SIG-M5 treated with dmso at 0.1 percent for 504 hours (cell line): ENCODE measurements at regions not wholly inside any gene's neighbourhood (a gene's known extent, or its start where the extent isn't known, plus 50 kb on each side); places are given as distances from the start of the nearest gene placed in this dataset.

Experiments
- DNase-seq: peaks from one replicate; lab custom pipeline; 2025; ENCODE audit not compliant: unreplicated experiment; lab: John Stamatoyannopoulos, UW

DNA sequence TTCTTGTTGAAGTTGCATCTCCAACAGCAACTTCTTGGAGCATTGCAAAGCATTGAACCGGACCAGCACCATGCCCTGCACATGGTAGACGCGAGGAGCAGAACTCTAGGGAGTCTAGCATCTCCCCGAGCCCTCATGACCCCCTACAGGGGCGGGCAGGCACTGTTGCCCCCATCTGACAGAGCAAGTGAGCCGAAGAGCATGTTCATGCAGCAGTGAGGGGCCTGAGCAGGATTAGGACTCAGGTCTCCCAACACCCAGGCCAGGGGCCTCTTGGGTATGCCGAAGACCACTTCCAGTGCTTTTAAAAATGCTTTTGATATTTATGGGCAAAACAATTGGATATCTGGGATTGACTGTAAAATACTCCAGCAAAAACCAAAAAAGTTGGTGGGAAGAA lies 163.3 kb downstream of the TFCP2L1 start:
- DNase-seq = no peak

DNA sequence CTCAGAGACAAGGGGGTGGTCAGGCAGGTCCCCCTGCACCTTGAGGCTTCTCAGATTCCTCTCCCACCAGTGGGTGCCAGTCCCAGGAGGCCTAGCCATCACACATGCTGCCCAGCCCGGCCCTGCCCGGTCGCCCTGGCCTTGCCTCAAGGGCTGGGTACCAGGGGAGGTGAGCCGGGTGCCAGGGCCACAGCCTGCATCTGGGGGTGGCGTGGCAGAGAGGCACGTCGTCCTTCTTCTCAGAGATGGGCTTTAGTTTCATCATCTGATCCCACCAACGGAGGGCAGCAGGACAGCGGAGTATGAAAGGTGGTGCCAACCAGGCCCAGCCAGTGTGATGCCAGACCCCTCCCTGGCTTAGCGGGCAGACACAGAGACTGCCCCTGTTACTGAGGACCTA lies 161.7 kb downstream of the TFCP2L1 start:
- no peak for DNase-seq

DNA sequence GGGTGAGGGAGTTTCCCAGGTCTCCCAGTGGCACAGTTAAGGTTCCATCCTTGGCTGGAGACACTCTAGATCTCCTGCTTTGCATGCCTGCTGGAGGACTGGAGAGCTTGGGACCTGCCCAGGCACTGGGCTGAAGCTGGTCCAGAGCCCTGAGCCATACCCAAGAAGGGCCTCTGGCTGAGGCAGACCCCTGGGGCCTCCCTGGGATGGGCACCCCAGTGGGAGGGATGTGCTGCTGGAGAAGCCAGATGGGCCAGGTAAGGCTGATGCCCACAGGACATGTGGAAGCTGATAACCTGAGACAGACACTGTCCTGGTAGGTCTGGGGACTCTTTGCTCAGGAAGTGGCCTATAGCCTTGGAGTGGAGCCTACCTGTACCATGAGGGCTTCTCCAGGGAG lies 160.7 kb downstream of the TFCP2L1 start:
- DNase-seq = no peak

DNA sequence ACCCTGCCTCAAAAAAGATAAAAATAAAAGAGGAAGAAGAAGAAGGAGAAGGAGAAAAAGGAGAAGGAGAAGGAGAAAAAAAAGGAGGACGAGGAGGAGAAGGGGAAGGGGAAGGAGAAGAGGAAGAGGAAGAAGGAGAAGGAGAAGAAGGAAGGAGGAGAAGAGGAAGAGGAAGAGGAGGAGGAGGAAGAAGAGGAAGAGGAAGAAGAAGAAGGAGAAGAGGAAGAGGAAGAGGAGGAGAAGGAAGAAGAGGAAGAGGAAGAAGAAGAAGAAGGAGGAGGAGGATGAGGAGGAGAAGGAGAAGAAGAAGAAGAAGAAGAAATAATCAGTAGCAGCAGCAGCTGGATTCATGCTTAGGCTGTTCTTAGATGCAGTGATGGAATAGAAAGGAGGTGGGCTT lies 159.7 kb downstream of the TFCP2L1 start:
- DNase-seq = no peak

DNA sequence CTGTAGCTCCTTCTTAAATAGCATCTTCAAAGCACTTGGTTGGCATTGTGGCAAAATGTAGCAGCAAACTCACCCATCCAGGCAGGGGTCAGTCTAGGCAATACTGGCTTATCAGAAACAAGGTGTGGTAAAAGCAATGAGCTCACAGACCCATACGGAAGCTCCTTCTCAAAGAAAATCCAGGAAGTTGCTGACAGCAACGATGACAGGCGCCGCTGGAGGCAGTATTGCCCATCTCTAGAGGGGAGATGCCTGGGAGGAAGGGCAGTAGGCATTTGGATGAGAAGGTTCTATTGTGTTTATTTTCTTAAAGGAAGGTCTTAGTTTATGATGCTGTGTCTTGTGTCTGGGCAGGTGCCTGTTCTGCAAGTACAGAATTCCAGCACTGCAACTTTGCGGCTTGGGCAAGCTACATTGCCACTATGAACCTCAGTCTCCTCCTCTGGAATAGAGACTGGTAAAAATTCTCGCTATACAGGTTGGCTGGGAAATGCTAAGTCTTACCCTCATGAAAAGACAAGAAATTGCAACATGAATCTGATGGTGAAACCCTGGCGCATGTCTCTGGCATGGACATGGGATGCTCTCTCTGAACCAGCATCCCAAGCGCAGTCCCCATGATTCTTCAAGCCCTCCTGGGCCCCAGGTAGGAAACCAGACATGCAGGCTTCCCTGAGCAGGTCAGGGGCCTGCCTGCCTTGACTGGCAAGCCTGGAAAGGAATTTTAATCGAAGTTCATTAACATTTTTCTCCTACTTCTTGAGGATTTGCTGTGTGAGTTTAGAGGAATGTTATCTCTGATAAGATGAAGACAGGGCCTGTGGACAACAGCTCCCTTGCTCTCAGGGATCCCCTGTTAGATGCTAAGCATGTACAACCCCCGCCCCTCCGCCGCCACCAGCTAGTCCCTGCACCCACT lies 156.0 kb downstream of the TFCP2L1 start:
- peak; percentile 41 for DNase-seq

DNA sequence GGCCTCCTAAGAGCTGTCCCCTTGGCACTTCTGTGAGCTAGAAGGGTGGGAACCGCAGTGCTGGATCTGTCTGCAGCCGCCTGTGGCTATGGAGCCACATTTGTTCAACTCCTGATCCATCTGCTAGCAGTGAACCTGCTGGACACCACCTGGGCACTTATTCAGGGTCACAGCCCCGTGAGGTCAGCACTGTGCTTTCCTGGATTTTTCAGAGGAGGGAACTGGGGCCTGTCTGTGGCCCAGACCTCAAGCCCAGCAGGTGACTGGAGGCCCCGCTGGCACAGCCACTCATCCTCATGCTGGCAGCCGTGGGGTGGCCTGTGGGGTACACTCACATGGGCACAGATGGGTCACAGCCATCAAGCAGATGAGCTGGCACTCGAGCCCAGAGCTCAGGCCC lies 155.3 kb downstream of the TFCP2L1 start:
- DNase-seq = no peak

DNA sequence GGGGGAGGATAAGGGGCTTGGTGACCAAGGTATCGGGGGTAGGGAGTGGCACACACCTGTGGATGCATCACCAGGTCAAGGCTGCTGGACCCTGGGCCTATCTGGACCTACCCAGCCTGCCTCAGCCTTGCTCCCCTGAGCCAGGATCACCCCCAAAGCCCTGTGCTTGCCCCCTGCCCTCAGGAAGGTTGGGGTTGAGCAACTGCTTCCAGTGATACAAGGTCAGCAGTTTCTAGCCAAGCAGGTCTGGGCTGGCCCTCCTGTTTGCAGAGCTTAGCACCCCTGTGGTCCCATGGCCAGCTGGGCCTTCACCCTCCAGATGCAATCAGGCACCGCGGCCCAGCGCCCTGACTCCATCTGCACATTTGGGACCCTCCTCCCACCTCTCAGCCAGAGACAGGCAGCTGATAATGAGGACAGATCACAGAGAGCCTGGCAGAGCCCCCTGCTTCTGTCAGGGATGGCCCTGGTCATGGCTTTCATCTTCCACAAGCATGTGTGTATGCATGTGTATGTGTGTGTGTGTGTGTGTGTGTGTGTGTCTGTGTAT lies 154.6 kb downstream of the TFCP2L1 start:
- no peak for DNase-seq

DNA sequence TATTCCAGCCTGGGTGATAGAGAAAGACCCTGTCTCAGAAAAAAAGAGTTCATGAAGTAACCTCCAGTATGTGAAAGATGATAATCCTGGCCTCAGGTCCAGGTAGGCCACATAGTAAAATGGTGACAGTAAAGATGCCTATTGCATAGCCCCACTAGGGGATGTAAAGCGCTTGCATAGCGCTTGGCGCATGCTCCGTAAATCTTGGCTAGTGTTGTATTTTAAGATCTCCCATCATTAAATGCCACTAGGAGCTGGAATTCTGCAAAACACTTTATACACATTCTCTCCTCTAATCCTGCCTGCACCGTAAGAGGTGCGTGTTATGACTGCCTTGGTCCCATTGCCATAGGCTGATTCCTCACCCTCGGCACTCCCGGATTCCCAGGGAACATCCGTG lies 153.6 kb downstream of the TFCP2L1 start:
- no peak for DNase-seq

DNA sequence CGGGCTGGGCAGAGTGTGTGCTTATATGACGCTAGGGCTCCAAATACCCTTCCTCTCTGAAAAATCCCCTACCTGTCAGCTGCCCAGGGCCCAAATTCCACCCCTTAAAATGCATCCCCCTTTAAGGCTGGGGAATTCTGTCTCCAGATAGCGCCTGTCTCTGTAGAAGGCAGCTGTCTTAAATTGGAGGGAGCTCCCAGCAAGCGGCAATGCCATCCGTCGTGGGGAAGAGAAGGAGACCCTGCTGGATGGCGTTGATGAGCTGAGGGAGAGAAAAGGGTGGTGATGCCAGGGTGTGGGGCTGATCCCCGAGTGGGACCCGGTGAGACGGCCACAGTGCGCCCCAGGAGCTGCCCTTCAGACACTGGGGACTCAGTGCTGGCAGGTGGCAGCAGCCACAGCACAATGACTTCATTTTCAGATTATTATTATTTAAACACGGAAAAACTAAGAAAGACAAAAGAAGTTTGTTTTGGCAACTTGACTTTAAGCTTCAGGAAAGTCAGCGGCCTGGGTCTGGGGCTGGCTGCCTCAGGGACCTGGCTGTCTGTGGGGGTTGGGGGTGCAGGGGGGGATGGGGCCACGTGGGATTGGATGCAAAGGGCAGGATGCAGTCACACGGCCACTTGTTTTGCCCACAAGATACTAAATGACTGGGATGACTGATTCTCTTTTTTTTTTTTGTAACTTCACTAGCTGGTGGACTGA lies 152.8 kb downstream of the TFCP2L1 start:
- DNase-seq = no peak

DNA sequence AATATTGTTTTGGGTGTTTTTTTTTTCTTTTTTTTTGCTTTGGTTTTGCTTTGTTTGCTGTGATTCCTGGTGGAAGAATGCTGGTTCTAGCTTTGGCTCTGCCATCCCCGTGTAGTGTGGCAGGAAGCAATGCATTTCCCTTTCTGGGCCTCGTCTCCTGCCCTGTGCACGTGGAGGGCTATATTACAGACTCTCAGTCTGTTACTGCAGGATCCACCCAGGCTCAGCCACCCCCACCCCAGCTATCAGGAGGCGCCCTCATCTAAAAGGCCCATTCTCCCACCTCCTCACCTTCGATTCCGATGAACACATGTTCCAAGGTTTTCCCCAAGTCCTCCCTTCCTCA lies 152.3 kb downstream of the TFCP2L1 start:
- no peak for DNase-seq

DNA sequence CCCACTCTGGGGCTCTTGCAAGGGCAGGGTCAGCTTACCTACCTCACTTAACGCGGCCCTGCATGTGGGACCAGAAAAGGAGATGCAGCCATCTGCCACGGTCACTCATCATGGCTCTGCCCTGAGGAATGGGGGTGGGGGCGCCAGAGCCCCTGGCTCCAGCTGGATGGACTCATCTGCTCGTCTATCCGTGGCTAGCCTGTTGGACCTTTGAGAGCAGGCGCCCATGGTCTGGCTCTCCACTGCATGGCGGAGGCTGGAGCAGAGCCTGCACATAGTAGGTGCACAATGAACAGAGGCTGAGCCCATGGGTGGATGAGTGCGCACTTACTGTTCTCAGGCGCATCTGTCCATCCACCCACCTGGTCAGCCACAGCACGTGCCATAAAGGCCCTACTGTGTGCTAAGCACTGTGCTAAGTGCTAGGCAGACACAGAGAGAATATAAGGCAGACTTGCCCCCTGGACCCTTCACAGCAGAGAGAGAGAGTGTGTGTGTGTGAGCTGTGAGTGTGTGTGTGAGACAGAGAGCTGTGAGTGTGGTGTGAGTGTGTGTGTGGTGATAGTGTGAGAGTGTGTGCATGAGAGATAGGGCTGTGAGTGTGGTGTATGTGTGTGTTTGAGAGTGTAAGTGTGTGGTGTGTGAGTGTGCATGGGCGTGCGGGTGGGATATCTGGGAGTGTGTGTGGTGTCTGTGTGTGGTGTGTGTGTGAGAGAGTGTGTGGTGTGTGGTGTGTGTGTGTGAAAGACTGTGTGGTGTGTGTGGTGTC lies 151.3 kb downstream of the TFCP2L1 start:
- DNase-seq = no peak

DNA sequence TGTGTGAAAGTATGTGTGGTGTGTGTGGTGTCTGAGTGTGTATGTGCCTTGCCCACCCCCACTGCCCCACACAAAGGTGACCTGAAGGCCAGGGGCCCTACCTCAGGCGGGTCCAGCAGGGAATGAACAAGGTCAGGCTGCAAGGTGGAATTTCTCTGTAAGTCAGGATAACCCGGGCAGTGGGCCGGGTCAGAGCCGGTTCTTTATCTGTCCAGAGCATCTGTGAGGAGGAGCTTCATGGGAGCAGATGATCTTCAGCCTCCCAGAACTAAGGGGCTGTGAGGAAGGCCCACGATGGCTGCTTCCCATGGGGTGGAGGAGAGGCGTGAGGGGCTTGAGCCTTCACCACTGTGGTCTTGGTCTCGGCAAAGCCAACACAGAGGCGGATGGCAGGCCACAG lies 150.3 kb downstream of the TFCP2L1 start:
- DNase-seq = no peak

DNA sequence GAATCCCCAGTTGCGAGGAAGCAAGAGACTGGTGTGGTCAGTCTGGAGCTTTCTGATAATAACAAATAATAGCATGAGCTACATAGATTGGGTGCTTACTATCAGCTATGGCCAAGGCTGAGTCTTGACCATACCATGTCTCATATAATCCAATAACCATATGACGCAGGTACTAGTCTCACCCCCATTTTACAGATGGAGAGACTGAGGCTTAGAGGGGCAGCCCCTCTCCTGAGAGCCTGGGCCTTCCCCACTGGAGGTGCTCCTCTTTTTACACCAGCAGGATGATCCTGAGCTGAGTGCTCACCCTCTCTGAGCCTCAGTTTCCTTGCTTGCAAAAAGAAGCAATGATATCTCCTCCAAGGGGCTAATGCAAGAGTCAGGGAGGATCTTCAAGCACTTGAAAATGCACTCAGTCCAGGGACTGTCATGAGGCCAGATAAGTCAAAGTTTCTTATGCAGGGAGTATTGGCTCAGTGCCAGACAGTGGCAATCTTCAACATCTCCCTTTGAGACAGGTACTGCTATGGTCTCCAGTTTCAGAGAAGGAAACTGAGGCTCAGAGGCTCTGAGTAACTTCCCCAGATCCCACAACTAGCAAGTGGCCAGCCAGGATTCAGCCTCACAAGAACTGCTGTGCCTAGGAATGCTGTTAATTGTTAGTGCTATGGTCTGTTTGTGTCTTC lies 149.7 kb downstream of the TFCP2L1 start:
- no peak for DNase-seq

DNA sequence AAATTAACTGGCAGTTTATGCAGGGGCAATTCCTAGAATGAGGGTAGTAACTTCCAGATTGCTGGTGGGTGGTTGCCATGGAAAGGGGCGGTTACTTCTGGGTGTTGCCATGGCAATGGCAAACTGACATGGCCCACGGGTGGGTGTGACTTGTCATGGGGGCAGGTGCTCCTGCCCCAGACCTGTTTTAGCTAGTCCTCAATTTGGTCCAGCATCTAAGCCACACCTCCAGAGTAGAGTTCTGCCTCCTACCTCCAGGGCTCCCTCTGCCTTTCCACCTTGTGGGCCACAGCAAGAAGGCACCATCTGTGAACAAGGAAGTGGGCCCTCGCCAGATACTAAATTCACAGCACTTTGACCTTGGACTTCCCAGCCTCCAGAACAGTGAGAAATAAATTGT lies 148.7 kb downstream of the TFCP2L1 start:
- DNase-seq = no peak

DNA sequence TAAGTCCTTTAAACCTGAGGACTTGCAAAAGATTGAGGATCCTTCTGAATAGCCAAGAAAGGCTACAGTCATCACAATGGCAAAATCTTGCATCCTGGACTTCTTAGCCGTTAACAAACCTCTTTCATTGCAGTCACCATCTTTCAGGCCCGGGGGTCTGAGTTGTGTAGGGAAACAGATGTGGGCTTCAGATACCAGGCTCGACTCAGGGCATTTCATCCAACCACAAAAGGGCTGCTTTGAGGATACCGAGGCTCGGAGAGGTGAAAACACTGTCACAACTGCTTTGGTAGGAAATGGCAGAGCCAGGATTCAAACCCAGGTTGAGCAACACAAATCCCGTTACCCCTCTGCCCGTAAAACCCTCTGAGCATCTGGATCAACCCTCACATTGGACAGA lies 147.4 kb downstream of the TFCP2L1 start:
- DNase-seq = no peak

DNA sequence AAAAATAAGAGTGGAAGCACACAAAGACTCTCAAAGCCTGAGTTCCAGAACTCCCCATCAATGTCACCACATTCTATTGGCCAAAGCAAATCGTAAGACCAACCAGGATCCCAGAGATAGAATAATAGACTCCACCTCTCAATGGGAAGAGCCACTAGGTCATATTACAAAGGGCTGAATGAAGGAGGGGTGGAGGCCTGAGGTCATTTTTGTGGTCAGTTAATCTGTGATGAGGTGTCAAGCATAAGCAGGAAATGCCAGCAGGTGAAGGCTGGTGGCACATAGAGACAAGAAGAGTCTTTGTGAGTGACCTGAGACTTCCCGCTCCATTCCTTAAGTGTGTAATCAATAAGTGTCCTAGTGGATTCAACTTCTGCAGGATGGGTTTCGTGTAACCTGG lies 144.3 kb downstream of the TFCP2L1 start:
- no peak for DNase-seq

DNA sequence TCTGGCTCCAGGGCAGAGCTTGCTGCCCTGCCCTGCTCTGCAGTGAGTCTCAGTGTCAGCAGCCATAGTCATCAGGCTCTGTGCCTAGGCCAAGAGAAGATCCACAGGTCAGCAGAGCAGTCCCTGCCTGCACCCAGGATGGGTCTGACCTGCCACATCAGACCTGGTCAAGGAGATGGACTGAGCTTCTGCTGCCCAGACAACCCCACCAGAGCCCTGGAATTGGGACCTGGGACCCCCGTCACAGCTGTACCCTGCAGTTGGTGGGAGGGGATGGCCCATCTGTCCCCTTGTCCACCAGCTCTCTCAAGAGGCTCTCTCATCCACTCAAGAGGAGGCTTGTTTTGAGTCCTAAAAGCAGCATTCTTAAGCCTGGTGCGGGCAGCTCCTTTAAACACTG lies 142.6 kb downstream of the TFCP2L1 start:
- no peak for DNase-seq

DNA sequence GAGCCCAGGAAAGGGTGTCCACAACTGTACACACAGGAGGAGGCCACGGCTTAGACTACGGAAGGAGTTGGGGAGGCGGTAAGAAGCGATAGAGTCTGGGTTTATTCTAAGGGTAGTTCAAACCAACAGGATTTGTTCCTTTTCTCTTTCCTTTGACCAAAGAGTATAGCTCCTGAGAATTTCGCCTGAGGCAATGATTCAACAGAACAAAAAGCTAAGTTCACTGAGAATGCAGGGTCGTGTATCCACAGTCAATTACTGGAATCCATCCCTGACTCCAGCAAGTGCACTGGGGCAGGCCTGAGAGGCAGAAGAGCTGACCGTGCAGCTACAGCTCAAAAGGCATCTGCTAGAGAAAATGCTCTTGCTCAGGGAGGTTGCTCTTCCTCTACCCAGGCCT lies 140.9 kb downstream of the TFCP2L1 start:
- no peak for DNase-seq

DNA sequence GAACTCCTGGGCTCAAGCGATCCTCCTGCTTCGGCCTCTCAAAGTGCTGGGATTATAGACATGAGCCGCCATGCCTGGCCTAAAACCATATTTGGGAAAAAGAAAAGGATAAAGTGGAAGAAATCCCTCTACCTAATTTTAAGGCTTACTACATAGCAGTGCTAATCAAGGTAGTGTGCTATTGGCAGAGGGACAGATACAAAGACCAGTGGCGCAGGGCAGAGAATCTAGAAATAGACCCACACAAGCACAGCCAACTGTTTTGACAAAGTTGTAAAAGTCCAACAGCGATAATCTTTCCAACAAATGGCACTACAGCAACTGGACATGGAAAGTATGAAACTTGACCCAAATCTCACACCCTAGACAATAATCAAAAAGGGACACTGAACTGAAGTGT lies 138.4 kb downstream of the TFCP2L1 start:
- no peak for DNase-seq

DNA sequence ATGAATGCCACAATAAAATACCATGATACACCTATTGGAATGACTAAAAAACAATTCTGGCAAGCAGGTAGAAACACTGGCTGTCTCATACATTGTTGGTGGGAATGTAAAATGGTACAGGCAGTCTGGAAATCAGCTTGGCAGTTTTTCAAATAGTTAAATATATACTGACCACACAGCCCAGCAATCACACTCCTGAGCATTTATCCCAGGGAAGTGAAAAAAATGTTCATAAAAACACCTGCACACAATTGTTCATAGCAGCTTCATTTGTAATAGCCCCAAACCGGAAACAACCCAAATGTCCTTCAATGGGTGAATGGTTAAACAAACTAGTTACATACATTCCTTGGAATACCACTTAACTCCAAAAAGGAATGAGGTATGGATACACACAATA lies 137.2 kb downstream of the TFCP2L1 start:
- no peak for DNase-seq

DNA sequence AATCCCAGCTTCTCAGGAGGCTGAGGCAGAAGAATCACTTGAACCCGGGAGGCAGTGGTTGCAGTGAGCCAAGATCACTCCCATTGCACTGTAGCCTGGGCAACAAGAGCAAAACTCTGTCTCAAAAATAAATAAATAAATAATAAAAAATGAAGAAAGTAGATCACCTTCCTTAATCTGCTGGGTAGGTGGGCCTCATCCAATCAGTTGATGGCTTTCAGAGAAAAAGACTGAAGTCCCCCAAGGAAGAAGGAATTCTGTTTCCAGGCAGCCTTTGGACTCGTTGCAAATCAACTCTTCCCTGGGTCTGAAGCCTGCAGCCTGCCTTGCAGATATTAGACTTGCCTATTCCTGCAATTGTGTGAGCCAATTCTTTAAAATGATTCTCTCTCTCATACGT lies 136.5 kb downstream of the TFCP2L1 start:
- no peak for DNase-seq
